Mesothelial cell of epicardium (in vitro differentiated cells): ENCODE measurements at regions not wholly inside any gene's neighbourhood (a gene's known extent, or its start where the extent isn't known, plus 50 kb on each side); places are given as distances from the start of the nearest gene placed in this dataset.

Experiments used
- DNase-seq, 2 experiments: peaks; one replicate each; pipeline ENCODE4 v3.0.0; 2021; ENCODE audit warnings: low spot score in 2 of 2; ENCODE audit not compliant: unreplicated experiment in 2 of 2
- H3K27ac Mint-ChIP-seq: 2 replicates; pipeline ENCODE4 v1.8.0; 2021; ENCODE audit warnings: mixed read lengths
- H3K27me3 Mint-ChIP-seq: 2 replicates; pipeline ENCODE4 v1.8.0; 2021; ENCODE audit warnings: low read depth, mixed read lengths
- H3K36me3 Mint-ChIP-seq: 2 replicates; pipeline ENCODE4 v1.8.0; 2021; ENCODE audit warnings: mixed read lengths
- H3K4me1 Mint-ChIP-seq: 2 replicates; pipeline ENCODE4 v1.8.0; 2021; ENCODE audit warnings: mixed read lengths
- H3K4me3 Mint-ChIP-seq: 2 replicates; pipeline ENCODE4 v1.8.0; 2021; ENCODE audit warnings: mild to moderate bottlenecking, moderate library complexity, mixed read lengths
- H3K9me3 Mint-ChIP-seq: 2 replicates; pipeline ENCODE4 v1.8.0; 2021; ENCODE audit warnings: mixed read lengths
- TF ChIP-seq, protein P1 (sequence below): fragments of 200-600 bp; sonication (generic); IDR thresholded peaks from one replicate; pipeline ENCODE4 v1.5.0; 2021; ENCODE audit warnings: antibody characterized with exemption; ENCODE audit not compliant: unreplicated experiment

DNA sequence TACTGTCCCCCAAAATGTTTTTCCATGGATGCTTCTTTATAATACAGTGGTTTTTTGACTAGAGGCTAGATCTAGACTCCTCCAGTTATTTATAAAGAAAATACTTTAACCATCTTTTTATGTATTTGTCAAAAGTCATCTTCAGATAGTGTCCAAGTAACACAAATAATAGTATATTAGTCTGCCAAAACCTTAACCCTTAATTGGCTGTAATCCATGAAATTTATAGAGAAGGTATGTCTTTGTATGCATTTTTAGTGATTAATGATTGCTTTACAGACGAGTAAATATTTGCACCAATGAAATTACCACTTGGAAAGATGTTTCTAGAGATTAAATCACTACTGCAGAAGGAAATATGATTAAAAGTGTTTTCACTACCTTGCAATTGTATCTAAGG, 451.8 kb upstream of the NRXN1 start:
- Mint-ChIP-seq H3K4me1 (peaks cover 20% of the 10 kb centered on the region), H3K27ac (no peak overlapping the region), H3K4me3 (no peak overlapping the region), H3K36me3 (no peaks in the 10 kb centered on the region), H3K9me3 (peaks cover 22% of the 10 kb centered on the region), H3K27me3 (no peaks in the 10 kb centered on the region)
- DNase-seq, result no peak
- TF ChIP-seq, protein P1, sequence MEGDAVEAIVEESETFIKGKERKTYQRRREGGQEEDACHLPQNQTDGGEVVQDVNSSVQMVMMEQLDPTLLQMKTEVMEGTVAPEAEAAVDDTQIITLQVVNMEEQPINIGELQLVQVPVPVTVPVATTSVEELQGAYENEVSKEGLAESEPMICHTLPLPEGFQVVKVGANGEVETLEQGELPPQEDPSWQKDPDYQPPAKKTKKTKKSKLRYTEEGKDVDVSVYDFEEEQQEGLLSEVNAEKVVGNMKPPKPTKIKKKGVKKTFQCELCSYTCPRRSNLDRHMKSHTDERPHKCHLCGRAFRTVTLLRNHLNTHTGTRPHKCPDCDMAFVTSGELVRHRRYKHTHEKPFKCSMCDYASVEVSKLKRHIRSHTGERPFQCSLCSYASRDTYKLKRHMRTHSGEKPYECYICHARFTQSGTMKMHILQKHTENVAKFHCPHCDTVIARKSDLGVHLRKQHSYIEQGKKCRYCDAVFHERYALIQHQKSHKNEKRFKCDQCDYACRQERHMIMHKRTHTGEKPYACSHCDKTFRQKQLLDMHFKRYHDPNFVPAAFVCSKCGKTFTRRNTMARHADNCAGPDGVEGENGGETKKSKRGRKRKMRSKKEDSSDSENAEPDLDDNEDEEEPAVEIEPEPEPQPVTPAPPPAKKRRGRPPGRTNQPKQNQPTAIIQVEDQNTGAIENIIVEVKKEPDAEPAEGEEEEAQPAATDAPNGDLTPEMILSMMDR, result no peak

DNA sequence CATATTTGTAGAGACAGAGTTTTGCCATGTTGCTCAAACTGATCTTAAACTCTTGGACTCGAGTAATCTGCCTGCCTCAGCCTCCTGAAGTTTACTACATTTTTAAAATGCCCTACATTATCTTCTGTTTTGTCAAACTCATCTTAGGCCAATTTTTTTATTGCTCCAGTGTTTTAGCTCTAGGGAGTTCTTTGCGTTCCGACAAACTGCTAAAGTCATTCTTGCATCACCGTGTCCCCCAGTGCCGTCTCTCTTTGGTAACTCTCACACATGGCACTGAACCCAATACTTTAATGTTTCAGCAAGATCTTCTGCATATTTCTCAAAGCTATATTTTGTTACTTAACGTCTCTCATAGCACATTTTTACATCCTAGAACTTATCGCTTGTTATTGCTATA, 440.9 kb upstream of the NRXN1 start:
- H3K4me3 Mint-ChIP-seq, result no peak overlapping the region
- H3K27me3 Mint-ChIP-seq, result peaks cover 9% of the 10 kb centered on the region
- TF ChIP-seq, protein P1, result no peak
- no peaks in the 10 kb centered on the region for H3K36me3 Mint-ChIP-seq
- H3K27ac Mint-ChIP-seq, result no peak overlapping the region
- no peak for DNase-seq
- H3K9me3 Mint-ChIP-seq, result no peaks in the 10 kb centered on the region
- no peaks in the 10 kb centered on the region for H3K4me1 Mint-ChIP-seq

DNA sequence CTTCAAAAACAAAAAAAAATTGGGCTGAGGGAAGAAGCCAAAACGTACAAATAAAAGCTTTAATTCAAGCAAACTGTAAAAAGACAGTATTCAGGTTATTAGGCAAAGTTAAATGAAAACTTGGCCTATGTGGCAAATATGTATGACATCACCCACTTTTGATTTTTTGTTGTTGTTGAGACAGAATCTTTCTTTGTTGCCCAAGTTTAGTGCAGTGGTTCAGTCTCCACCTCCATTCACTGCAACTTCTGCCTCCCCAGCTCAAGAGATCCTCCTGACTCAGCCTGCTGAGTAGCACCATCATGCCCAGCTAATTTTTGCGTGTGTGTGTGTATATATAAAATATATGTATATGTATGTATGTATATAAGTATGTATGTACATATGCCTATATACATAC, 440.4 kb upstream of the NRXN1 start:
- no peak for DNase-seq
- TF ChIP-seq, protein P1, result no peak
- H3K27ac Mint-ChIP-seq, result no peak overlapping the region
- no peaks in the 10 kb centered on the region for H3K36me3 Mint-ChIP-seq
- H3K4me1 Mint-ChIP-seq, result no peaks in the 10 kb centered on the region
- peaks cover 6% of the 10 kb centered on the region for H3K27me3 Mint-ChIP-seq
- H3K9me3 Mint-ChIP-seq, result no peaks in the 10 kb centered on the region
- no peak overlapping the region for H3K4me3 Mint-ChIP-seq

DNA sequence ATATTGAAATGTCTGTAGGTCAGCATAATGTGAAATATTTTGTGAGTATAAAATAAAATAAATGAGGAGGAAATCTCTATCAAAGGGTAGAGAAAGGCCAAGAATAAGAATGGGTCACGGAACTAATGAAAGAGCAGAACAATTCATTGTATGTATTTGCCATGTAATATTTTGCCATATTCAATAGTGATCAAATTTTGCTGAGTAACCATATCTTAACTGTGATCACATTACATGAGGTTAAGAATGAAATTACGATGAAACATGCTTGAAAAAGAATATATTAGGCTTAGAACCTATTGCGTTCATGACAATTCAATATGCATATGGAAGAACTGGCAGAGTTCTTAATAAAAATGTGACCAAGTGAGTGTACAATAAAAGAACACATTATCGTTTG, 437.2 kb upstream of the NRXN1 start:
- TF ChIP-seq, protein P1, result no peak
- H3K4me1 Mint-ChIP-seq, result no peaks in the 10 kb centered on the region
- peaks cover 2% of the 10 kb centered on the region for H3K27me3 Mint-ChIP-seq
- DNase-seq, result no peak
- no peaks in the 10 kb centered on the region for H3K9me3 Mint-ChIP-seq
- no peak overlapping the region for H3K4me3 Mint-ChIP-seq
- no peak overlapping the region for H3K27ac Mint-ChIP-seq
- no peaks in the 10 kb centered on the region for H3K36me3 Mint-ChIP-seq

DNA sequence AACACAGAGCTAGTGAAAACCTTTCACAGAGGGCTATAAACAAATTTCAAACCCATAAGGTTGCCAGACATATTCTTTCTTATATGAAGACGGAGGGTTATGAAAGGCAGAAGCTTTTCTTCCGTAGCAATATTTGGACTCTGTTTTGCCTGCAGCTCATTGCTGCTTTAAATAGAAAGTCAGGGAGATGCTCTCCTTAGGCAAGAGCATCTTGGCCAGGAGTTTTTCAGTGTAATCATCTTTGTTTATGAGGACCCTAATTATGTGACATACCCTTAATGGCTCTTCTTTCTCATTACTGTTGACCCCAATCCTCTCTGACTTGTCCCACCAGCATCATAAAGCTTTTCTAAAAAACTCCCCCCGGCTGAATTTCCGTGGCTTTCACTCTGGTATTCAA, 433.4 kb upstream of the NRXN1 start:
- H3K9me3 Mint-ChIP-seq, result no peaks in the 10 kb centered on the region
- TF ChIP-seq, protein P1, result no peak
- no peak overlapping the region for H3K4me3 Mint-ChIP-seq
- peaks cover 17% of the 10 kb centered on the region for H3K27me3 Mint-ChIP-seq
- H3K36me3 Mint-ChIP-seq, result no peaks in the 10 kb centered on the region
- H3K27ac Mint-ChIP-seq, result no peak overlapping the region
- no peak for DNase-seq
- H3K4me1 Mint-ChIP-seq, result peaks cover 6% of the 10 kb centered on the region

DNA sequence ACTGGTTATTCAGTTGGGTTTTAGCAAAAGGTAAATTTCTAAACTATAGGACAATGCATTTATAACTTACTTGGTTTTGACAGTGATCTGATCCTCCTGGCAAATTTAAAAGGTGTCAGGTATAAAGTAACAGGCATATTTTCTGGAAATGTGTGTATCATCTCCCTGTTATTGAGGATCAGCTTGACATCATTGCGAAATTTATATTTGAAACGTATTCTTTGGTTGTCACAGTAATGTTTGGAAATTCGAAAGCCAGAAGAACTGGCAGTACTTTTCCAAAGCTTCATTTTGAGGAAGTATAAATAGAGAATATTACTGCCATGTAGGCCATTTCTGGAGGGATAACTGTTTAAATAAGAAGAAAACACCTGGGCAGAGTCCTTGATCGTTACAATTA, 422.2 kb upstream of the NRXN1 start:
- no peak overlapping the region for H3K4me3 Mint-ChIP-seq

More for the DNA sequence above, 422.2 kb upstream of the NRXN1 start:
- Mint-ChIP-seq H3K4me1 (no peaks in the 10 kb centered on the region), H3K27ac (no peak overlapping the region), H3K27me3 (peaks cover 8% of the 10 kb centered on the region), H3K9me3 (peaks cover 21% of the 10 kb centered on the region), H3K36me3 (no peaks in the 10 kb centered on the region)
- no peak for DNase-seq
- TF ChIP-seq, protein P1, result no peak
